UCSD-AML1 (cell line): ENCODE measurements at regions not wholly inside any gene's neighbourhood (a gene's known extent, or its start where the extent isn't known, plus 50 kb on each side); places are given as distances from the start of the nearest gene placed in this dataset.

Experiments
- DNase-seq: peaks from one replicate; lab custom pipeline; 2025; ENCODE audit not compliant: unreplicated experiment; lab: John Stamatoyannopoulos, UW

DNA sequence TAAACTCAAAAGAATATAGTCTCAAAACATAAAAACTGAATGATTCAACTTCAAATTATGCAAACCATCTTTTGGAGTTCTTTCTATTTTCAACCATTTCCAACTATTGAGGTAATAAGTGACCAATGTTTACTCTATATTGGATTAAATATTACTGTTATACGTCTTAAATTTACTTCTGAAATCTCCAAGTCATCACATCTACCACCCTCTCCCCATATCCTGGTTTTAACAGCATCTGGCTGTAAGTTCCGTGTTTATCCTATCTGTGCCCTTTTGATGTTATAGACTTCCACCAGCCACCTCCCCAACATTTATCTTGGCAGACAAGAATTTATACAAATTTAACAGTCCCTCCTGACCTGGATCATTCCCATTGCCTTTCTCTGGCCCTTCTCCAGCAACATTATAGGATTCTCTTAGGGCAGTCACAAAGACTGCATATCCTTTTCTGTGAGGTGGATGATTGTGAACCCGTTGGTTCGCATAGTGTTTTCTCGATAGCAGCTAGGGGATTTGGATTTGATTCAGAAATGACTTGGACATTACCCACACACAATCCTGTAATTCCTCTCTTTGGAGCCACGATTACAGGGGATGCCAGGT lies 313.4 kb upstream of the FMN2 start:
- no peak for DNase-seq

DNA sequence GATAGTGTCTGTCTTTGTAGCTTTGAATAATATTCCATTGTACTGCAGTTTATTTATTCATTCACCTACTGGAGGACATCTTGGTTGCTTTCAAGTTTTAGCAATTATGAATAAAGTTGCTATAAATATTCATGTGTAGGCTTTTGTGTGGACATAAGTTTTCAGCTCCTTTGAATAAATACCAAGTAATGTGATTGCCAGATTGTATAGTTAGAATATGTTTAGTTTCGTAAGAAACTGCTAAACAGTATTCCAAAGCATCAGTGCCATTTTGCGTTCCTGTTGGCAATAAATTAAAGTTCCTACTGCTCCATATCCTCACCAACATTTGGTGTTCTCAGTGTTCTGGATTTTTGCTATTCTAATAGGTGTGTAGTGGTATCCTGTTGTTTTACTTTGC lies 311.7 kb upstream of the FMN2 start:
- no peak for DNase-seq

DNA sequence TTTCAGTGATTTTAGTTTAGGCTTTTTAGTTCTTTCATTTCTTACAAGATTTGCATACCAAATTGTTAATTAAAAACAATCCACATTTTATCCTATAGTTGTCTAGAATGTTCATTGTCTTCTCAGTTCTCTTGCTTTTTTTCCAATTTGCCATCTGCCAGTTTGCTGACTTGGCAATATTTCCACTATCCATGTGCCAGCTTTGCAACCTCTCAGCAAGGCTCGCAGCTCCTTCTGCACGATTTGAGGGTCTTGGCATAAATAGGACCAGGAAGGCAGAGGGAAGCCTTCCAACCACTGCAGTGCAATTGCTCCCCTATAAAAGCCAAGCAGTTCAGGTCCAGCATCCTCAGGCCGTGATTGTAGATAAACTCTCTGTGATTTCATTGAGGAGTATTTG lies 306.8 kb upstream of the FMN2 start:
- DNase-seq, result no peak

DNA sequence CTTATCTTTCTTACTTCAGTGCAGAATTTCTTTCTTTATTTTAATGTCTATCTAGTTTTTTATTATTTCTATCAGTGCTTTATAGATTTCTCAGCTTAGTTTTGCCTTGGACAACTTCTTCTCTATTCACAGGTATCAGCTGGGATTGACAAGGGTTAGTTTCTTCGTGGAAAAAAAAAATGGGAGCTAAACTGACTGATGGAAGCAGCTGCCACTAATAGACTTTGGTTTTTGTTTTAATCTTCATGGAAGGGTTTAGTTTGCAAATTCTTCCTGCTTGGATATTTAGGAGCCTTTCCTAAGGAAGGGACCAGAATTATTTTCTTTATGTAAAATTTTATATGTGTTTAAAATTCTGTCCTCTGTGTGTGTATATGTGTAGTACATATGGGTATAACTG lies 306.1 kb upstream of the FMN2 start:
- DNase-seq, result no peak

DNA sequence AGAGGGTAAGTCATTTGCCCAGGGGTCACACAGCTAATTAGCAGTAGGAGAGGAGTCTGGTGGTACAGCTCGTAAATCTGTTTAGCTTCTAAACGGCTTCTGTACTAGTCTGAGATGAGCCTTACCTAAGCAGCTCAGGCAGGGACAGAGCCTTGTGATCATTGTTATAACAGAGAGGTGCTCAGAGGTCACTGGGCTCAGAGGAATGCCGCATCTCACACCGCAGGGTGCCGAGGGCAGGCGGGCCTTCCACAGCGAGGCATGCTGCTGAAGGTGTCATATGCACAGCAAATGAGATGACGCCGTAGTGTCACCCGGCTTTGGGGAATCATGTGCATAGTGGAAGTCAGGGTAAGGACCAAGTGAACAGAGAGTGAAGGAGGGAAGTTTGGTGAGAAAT lies 305.2 kb upstream of the FMN2 start:
- no peak for DNase-seq

DNA sequence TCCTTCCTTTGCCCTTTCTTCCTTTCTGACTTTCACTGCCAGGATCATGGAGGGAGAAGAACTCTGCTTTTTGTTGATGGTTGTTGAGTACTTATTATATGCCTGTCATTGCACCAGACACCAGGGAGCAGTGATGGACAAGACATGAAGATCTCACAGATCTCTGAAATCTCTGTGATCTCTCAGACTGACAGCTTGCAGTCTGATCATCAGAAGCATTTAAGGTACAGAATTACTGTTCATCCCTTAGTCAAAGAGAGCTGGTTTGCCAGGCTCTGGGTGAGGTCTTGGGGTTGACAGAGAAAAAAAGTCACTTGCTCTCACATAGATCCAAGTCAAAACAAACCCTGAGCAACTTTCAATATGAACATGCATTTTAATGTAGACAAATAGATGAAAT lies 299.5 kb upstream of the FMN2 start:
- no peak for DNase-seq

DNA sequence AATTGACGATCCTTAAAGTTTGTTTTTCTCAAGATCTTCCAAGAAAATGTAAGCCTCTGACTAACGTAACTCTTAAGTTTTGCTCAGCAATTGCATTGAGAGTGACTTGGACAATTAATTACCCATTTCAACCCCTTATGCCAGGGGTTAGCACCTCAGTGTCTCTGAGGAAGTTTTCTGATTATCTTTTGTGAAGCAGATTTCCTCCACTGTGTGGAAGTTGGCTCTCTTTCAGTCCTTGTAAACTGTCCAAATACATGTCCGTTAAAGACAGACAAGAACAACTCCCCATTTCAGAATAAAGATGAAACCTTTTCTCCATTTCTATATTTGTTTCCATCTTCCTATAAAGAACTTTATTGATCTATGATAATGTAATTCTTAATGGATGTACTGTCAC lies 296.4 kb upstream of the FMN2 start:
- DNase-seq, result no peak

DNA sequence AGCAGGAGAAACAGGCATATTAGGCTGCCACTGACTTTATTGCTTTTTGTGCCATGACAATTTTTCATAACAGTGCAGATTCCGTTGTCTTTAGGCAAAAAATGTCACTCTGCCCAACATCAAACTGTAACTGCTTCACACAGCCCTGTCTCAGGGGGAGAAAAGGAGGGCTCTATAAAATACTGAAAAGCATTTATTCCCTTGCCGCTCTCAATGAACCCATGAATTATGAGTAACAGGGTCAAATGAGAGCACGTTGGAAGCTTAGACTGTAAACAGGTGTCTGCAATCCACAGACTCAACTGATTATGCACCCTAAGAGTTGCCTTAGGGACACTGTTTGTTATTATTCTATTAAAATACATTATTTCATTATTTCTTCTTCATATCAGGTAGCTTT lies 292.1 kb upstream of the FMN2 start:
- no peak for DNase-seq

DNA sequence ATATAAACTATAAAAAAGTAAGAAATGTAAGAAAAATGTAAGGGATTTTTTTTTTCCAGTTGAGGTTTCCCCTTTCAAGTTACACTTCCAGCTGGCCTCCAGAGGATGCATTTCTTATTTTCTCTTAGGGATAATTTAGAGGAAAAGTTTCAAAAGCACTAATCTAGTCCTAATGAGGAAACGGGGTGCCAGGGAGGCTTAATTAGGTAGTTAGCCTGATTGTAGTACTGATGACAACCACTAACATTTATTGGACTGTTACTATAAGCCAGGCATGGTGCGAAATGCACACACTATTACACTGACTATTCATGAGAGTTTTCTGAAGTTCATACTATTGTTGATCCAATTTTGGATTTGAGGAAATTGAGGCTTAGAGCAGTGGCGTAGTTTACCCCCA lies 290.8 kb upstream of the FMN2 start:
- DNase-seq, result no peak

DNA sequence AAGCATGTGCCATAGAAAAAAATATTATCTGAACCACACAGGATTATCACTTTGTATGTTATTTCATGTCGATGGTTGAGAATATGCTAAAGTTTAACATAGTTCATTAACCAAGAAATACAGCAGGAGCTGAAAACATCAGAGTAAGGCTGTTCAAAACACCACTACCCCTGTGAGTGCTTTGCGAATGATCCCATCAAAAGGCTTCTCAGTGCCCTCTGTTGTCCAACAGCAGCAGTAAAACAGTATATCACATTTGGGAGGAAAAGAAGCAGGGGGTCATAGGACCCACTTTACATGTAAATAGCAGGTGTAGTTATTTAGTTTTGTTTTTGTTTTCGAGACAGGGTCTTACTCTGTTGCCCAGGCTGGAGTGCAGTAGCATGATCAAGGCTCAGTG lies 289.4 kb upstream of the FMN2 start:
- no peak for DNase-seq

DNA sequence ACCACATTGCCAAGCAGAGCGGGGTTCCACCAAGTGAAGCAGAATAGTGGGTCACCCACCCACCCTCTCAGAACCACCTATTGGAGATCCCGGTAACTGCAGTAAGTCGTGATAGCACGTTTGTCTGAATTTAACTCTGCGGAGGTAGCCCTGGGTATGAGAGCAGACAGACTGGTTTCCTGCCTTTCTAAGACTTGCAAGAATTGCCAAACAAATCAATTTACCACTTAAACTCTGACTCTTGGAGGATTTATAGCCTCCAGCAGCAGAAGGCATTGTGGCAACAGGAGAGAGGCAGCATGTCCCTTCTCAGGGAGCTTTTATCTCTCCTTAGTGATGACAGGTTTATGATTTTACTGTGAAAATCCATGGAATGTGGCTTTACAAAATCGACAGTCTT lies 287.9 kb upstream of the FMN2 start:
- no peak for DNase-seq

DNA sequence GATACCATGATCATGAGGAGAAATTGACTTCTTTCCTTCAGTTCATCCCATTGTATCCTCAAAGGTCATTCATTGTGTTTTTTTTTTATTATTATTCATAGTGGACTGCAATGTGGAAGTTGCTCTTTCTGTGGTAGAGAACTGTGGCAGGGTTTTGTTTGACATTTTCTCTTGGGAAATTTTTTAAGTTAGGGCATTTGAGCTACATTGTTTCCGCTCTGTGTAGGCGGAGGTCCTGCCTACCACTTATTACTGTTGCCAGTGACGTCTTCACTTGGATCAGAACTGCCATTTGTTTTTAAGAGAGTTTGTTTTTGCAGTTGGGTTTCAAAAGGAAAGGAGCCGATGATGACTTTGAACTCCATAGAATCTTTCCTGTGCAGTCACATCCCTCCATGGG lies 287.4 kb upstream of the FMN2 start:
- no peak for DNase-seq

DNA sequence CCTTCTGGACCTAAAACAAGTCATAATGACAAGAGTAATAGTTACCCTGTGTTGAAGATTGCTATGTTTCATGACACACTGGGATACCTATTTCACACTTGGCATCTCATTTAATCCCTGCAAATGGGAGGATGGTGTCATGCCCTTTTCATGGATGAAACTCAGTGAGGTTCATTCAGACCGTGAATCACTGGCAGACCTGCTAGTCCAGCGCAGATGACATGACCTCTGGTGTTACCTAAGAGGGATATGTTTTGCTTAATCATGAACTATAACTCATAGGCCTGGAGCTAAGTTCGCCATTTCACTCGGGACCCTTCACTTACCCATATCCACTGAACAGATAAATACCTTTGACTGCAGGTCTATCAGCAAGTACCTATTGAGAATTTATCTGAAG lies 286.6 kb upstream of the FMN2 start:
- no peak for DNase-seq

DNA sequence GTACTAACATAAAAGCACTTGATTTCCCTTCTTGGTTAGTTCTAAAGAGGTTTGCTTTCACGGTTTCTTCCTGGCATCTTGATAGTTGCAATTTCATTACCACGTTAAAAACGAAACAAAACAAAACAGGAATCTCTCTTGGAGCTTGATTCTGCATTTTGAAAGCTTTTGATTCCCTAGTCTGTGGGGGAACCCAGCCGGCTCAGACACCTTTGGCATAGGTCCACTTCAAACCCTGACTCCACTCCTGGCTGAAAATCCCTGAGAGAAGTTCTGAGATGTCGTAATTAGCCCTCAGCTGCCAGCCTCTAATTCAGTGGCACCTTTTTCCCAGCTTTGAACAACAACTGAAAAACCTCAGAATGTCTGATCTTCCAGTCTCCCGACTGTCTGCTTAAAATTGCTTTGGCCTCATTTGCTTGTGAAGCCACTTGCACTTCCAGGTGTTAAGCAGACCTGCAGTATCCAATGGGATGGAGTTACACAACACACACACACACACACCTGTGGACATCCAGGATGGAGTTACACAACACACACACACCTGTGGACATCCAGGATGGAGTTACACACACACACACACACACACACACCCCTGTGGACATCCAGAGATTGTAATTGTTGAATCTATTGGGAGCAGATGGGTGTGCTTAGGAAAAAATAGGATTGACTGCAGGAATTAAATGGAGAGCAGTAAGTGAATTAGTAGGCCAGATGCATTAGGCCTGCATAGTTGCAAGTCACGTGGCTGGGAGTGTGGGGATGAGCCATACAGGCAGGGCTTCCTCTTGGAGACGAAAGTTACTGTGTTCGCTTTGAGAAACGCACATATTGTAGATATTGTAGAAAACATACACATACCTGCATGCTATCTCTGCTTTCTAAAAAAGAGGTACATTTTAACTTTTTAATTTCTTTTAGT lies 285.6 kb upstream of the FMN2 start:
- DNase-seq, result no peak

DNA sequence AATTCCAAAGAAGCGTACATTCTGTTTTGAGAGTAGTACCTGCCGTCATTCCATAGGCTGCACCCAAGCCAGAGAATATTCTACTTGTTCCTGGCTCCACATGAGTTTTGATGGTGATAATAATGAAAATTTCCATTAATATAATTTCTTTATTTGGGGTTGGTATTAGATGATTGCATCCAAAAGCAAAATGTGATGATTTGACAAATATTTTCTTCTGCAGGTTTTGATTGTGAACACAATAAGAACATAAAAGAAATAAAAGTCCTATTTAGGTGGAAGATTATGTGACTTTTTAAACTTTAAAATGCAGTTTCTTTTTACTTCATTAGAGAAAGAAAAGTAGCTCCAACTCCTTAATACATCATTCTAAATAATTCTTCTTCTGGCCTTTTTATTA lies 284.8 kb upstream of the FMN2 start:
- DNase-seq, result no peak

DNA sequence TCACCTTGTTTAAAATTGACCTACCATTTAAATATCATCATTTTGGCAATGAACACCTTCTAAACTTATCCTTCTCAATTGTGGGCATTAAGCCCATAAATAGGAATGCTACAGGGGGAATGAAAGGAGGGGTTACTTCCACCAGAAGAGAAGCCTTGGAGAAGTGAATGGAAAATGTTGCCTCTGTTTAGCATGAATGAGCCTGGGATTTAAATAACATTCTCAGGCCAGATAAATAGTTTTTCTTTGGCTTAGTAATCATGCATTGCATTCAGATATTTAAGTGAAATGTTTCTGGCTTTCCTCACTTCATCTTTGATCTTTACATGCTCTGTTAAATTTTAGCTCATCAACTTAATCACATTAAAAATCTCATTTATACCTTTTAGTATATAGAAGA lies 284.3 kb upstream of the FMN2 start:
- DNase-seq, result no peak

DNA sequence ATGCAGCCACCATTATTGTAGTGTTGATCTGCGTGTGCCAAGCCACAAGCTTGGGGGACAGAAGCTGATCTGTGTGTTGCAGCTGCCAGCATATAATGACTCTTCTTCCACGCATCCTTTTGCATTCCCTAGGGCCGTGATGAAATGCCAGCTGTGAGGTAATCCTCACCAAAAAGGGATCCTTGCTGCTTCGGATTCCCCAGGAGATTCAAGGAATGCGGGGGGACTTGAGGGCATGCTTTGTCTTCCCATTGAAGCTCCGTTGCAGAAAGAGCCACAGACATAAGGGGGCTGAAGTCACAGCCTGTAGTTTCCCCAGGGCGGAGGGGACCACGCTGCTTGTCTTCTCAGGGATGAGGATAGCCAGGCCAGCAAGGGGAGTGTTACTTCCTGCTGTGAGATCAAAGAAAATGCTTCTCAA lies 281.6 kb upstream of the FMN2 start:
- no peak for DNase-seq

DNA sequence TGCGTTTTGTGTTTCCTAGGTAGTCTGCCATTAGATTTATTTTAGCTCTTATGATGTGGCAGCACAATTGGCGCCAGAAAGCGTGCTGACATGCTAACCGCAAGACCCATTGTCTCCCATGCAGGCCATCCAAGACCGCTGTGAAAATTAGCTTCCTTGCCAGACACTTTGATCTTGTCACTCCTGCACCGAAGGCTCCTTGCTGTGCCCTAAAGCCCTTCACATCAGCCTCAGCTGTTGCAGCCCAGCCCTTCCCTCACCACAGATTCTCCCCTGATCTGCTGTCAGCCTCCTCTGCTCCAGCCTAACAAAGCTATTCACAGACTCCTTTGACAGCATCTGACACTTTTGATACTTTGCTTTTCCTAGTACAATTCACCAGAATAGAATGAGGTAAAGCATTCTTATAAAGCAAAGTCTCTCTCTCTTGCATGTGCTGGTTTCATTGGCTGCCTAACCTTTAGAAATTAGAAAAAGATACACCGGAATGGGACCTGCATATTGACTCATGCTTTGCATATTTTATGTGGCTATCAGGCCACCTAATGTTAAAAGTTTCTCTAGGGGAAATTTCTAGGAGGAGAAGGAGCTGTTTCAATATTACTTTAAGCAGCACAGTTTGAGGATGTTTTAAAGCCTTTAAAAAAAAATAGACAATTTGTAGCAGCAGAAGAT lies 280.3 kb upstream of the FMN2 start:
- no peak for DNase-seq

DNA sequence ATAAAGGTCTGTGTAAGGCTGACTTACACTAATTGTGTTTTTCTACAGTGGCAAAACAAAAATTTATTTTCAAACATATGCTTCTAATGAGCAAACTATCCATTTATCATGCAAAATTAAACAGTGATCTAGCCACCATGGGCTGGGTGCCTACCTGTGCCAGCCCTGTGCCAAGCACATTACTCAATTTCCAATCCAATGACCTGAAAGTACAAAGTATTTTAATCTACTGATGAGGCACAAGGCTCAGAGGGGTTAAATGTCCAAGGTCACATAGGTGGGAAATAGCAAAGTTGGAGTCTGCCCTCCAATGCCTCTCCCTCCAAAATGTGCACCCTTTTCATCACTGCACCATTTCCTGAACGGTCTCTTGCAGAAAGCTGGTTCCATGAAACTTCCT lies 279.1 kb upstream of the FMN2 start:
- DNase-seq, result no peak

DNA sequence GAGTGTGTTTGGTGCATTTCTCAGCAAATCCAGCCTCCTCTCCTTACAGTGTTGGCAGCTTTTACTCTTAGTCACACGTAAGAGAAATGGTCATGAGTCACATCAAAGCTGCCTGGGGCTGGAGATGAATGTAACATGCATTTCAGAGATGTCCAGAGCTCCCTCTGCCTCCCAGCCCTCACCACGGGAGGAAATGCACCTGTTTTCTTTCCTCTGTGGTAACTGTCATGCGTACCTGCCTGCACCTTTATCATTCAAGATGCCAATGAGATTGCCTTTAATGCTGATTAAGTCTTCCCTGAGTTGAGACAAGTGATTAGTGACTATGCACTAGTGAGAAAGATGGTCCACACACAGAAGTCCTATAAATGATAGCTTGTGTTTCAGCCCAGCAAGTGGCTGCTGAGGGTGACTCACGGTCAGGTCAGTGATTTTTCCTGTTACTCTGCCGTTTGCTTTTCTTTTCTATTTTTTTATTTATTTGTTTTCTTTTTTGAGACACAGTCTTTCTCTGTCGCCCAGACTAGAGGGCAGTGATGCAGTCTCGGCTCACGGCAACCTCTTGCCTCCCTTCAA lies 277.3 kb upstream of the FMN2 start:
- no peak for DNase-seq

DNA sequence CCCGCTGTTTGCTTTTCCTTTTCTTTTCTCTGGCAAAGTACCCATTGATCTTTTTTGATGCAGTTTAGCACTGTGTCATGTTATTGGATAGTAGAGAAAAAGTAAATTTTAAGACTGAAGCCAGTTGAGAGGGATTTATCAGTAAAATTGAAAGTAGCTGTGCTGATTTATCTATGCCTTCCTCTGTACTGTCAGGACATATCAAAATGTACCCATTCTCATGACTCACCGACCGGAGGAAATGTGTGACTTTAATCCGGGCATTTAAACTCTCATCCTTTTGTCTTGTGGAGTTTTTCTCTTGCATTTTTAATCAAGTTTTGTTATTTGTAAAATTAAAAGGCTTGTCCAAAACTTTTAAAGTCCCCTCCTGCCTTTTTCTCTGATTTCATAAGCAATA lies 276.6 kb upstream of the FMN2 start:
- DNase-seq, result no peak
